ENCODE measurements at regions not wholly inside any gene's neighbourhood (a gene's known extent, or its start where the extent isn't known, plus 50 kb on each side); places are given as distances from the start of the nearest gene placed in this dataset.

- no peaks in the 10 kb centered on the region for H3K79me2 ChIP-seq (ENCODE audit: insufficient read depth, low read length)
- H4K20me1 ChIP-seq (ENCODE audit: insufficient read depth): no peaks in the 10 kb centered on the region
- ATAC-seq (no peak), DNase-seq (ENCODE audit: low read depth, low spot score) (no peak)
- no peaks in the 10 kb centered on the region for H3K36me3 ChIP-seq (ENCODE audit: control insufficient read depth in 1 of 2, insufficient read depth in 2 of 2, low read length in 2 of 2)
- H3K4me3 ChIP-seq (replicated peaks in 1 of 2; ENCODE audit: low read depth in 1 of 2, low read length in 2 of 2): no peak overlapping the region
- no peaks in the 10 kb centered on the region for H3K9me3 ChIP-seq (ENCODE audit: control insufficient read depth in 1 of 2, insufficient read depth in 1 of 2, low read depth in 1 of 2, low read length in 2 of 2)
- H2AFZ ChIP-seq (ENCODE audit: low read depth, low read length, poor library complexity, severe bottlenecking): no peak overlapping the region
- H3K4me1 ChIP-seq (ENCODE audit: control insufficient read depth in 1 of 2, insufficient read depth in 2 of 2, low read length in 2 of 2): no peaks in the 10 kb centered on the region
- H3K9ac ChIP-seq (ENCODE audit: low read length): no peak overlapping the region
- RAD21 ChIA-PET (ENCODE audit: low non-redundant PET in 1 of 2, low total read pairs in 2 of 2, uncharacterized antibody in 2 of 2, unreplicated experiment in 2 of 2): no interaction called here
- TF ChIP-seq REST (IDR thresholded peaks at IDR 0.05; ENCODE audit: low read depth) (no peak), JUND (IDR thresholded peaks at IDR 0.05) (no peak), YY1 (IDR thresholded peaks at IDR 0.05; ENCODE audit: extremely low read depth, insufficient replicate concordance, low read depth, low read length) (no peak), ATF3 (IDR thresholded peaks at IDR 0.05) (no peak), SIN3A (IDR thresholded peaks at IDR 0.05; ENCODE audit: low read depth) (no peak), EZH2 (IDR thresholded peaks at IDR 0.05) (no peak), EGR1 (IDR thresholded peaks at IDR 0.05; ENCODE audit: low read depth) (no peak), EZH2phosphoT487 (IDR thresholded peaks at IDR 0.05; ENCODE audit: borderline replicate concordance) (no peak), ELF1 (IDR thresholded peaks at IDR 0.05; ENCODE audit: borderline replicate concordance, low read depth) (no peak), SRF (IDR thresholded peaks at IDR 0.05; ENCODE audit: low read depth) (no peak), SP1 (IDR thresholded peaks at IDR 0.05; ENCODE audit: low read depth) (no peak), CEBPB (IDR thresholded peaks at IDR 0.05; ENCODE audit: low read depth) (no peak)
- TF ChIP-seq, protein P1, sequence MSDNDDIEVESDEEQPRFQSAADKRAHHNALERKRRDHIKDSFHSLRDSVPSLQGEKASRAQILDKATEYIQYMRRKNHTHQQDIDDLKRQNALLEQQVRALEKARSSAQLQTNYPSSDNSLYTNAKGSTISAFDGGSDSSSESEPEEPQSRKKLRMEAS (IDR thresholded peaks at IDR 0.05): no peak
- TF ChIP-seq, protein P2, sequence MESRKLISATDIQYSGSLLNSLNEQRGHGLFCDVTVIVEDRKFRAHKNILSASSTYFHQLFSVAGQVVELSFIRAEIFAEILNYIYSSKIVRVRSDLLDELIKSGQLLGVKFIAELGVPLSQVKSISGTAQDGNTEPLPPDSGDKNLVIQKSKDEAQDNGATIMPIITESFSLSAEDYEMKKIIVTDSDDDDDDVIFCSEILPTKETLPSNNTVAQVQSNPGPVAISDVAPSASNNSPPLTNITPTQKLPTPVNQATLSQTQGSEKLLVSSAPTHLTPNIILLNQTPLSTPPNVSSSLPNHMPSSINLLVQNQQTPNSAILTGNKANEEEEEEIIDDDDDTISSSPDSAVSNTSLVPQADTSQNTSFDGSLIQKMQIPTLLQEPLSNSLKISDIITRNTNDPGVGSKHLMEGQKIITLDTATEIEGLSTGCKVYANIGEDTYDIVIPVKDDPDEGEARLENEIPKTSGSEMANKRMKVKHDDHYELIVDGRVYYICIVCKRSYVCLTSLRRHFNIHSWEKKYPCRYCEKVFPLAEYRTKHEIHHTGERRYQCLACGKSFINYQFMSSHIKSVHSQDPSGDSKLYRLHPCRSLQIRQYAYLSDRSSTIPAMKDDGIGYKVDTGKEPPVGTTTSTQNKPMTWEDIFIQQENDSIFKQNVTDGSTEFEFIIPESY (IDR thresholded peaks at IDR 0.05; ENCODE audit: extremely low read depth, insufficient replicate concordance, low read length): no peak
- TF ChIP-seq, protein P3, sequence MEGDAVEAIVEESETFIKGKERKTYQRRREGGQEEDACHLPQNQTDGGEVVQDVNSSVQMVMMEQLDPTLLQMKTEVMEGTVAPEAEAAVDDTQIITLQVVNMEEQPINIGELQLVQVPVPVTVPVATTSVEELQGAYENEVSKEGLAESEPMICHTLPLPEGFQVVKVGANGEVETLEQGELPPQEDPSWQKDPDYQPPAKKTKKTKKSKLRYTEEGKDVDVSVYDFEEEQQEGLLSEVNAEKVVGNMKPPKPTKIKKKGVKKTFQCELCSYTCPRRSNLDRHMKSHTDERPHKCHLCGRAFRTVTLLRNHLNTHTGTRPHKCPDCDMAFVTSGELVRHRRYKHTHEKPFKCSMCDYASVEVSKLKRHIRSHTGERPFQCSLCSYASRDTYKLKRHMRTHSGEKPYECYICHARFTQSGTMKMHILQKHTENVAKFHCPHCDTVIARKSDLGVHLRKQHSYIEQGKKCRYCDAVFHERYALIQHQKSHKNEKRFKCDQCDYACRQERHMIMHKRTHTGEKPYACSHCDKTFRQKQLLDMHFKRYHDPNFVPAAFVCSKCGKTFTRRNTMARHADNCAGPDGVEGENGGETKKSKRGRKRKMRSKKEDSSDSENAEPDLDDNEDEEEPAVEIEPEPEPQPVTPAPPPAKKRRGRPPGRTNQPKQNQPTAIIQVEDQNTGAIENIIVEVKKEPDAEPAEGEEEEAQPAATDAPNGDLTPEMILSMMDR (IDR thresholded peaks at IDR 0.05 in 2 of 3, conservative IDR thresholded peaks at IDR 0.05 in 1 of 3; ENCODE audit: borderline replicate concordance in 1 of 3, insufficient read depth in 1 of 3, low read depth in 2 of 3, low read length in 2 of 3): no peak
- no peak overlapping the region for H3K27ac ChIP-seq (ENCODE audit: low read depth, low read length)
- CTCF ChIA-PET: no interaction called here
- POLR2A ChIA-PET: no interaction called here
- no peaks in the 10 kb centered on the region for H3K9me2 ChIP-seq (ENCODE audit: insufficient read depth)
- no peaks in the 10 kb centered on the region for H3K27me3 ChIP-seq (ENCODE audit: insufficient read depth, low read length)
- BruUV-seq (replicated peaks): no TSS peak
- intact Hi-C loops (cut with micrococcal nuclease): no loop called here
- H3K4me2 ChIP-seq (ENCODE audit: low read length): no peak overlapping the region
Measured at GRCh38 chr13:109480011-109480955, 306.1 kb downstream of the IRS2 start.

Data from HCT116 (cell line).